ENCODE measurements at regions not wholly inside any gene's neighbourhood (a gene's known extent, or its start where the extent isn't known, plus 50 kb on each side); places are given as distances from the start of the nearest gene placed in this dataset.

DNA sequence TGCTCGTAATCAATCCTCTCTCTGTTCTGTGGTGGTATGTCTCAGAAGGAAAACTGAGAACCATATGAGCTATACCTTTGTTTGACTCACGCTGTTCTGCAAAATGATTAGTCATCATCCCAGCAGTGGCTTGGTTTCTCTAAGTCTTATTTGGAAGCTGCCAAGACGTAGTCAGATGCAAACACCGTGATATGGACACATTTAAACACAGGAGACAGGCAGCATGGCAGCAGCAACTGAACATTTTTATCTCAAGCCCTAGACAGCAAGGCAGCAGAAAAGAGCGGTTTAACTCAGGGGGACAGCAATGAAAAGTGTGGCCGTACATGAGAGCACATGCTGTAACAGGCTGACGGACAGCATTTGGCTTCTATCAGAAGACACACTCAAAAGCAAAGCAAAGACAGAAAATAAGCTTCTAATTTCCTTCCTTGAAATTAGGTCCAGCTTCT, 1295.1 kb downstream of the EPHA7 start (continued):
- no peak for TF ChIP-seq RAD21 (IDR thresholded peaks at IDR 0.05 in 1 of 2, conservative IDR thresholded peaks at IDR 0.05 in 1 of 2; ENCODE audit: low read depth in 2 of 2, low read length in 2 of 2)
- TF ChIP-seq SP2 (IDR thresholded peaks at IDR 0.05; ENCODE audit: low read length), result no peak
- TF ChIP-seq GABPA (IDR thresholded peaks at IDR 0.05; ENCODE audit: borderline replicate concordance, insufficient read depth, low read length), result no peak
- no peak for TF ChIP-seq SP1 (IDR thresholded peaks at IDR 0.05; ENCODE audit: low read depth, low read length)
- no peak for TF ChIP-seq EP300 (IDR thresholded peaks at IDR 0.05; ENCODE audit: borderline replicate concordance in 1 of 2, low read depth in 2 of 2, low read length in 2 of 2)
- no peak for TF ChIP-seq POLR2A (IDR thresholded peaks at IDR 0.05; ENCODE audit: control extremely low read depth in 1 of 2, low read depth in 2 of 2, low read length in 2 of 2)
- no peak for TF ChIP-seq SIN3A (conservative IDR thresholded peaks at IDR 0.05 in 1 of 2, IDR thresholded peaks at IDR 0.05 in 1 of 2; ENCODE audit: low read depth in 1 of 2, low read length in 2 of 2)

All from H1 (cell line).